PFSK-1 (cell line): ENCODE measurements at regions not wholly inside any gene's neighbourhood (a gene's known extent, or its start where the extent isn't known, plus 50 kb on each side); places are given as distances from the start of the nearest gene placed in this dataset.

ENCODE experiments used
- FOXP2 ChIP-seq: optimal IDR thresholded peaks from 2 replicates; pipeline ENCODE3; 2011; ENCODE audit warnings: borderline replicate concordance, control low read depth, inconsistent platforms; ENCODE audit not compliant: insufficient read depth; ENCODE audit errors: extremely low read length, extremely low read depth
- POLR2AphosphoS5 ChIP-seq: IDR thresholded peaks from 2 replicates; pipeline ENCODE4 v1.6.1; 2012; ENCODE audit warnings: low read depth, mild to moderate bottlenecking, control low read depth, low read length, moderate library complexity
- SIN3A ChIP-seq: IDR thresholded peaks from 2 replicates; pipeline ENCODE4 v1.6.1; 2012; ENCODE audit warnings: mild to moderate bottlenecking, low read length, moderate library complexity, borderline replicate concordance; ENCODE audit not compliant: insufficient read depth
- TAF1 ChIP-seq: IDR thresholded peaks from 2 replicates; pipeline ENCODE4 v1.6.1; 2012; ENCODE audit warnings: low read length, control low read depth, borderline replicate concordance; ENCODE audit not compliant: insufficient read depth
- TF ChIP-seq, protein P1 (sequence below), 2 experiments: IDR thresholded peaks; 2 replicates each; pipeline versions ENCODE4 v1.6.1 to v1.8.0; 2011 to 2012; ENCODE audit warnings: low read depth in 2 of 2, low read length in 2 of 2, control low read depth in 1 of 2, inconsistent platforms in 1 of 2, mild to moderate bottlenecking in 1 of 2, moderate library complexity in 1 of 2; ENCODE audit not compliant: insufficient read depth in 1 of 2

DNA sequence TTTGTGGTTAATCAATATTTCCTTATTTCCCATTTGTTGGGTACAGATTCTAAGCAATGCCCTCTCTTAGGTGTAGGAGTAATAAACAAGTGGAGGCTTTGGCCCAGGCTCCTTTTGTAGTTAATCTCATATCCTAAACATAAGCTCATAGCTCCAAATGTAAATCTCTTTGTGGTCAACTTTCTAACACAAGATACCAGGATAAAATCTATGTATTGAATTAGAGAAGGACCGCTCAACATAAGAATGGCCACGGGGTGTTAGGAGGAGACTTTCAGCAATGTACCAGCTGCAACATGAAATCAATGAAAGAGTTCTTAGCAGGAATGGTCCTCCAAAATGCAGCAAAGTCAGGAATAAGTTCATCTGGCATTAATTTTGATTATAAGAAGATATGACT, 334.5 kb upstream of the ITGA1 start:
- no peak for TF ChIP-seq FOXP2
- no peak for TF ChIP-seq SIN3A
- TF ChIP-seq POLR2AphosphoS5: no peak
- TF ChIP-seq, protein P1, sequence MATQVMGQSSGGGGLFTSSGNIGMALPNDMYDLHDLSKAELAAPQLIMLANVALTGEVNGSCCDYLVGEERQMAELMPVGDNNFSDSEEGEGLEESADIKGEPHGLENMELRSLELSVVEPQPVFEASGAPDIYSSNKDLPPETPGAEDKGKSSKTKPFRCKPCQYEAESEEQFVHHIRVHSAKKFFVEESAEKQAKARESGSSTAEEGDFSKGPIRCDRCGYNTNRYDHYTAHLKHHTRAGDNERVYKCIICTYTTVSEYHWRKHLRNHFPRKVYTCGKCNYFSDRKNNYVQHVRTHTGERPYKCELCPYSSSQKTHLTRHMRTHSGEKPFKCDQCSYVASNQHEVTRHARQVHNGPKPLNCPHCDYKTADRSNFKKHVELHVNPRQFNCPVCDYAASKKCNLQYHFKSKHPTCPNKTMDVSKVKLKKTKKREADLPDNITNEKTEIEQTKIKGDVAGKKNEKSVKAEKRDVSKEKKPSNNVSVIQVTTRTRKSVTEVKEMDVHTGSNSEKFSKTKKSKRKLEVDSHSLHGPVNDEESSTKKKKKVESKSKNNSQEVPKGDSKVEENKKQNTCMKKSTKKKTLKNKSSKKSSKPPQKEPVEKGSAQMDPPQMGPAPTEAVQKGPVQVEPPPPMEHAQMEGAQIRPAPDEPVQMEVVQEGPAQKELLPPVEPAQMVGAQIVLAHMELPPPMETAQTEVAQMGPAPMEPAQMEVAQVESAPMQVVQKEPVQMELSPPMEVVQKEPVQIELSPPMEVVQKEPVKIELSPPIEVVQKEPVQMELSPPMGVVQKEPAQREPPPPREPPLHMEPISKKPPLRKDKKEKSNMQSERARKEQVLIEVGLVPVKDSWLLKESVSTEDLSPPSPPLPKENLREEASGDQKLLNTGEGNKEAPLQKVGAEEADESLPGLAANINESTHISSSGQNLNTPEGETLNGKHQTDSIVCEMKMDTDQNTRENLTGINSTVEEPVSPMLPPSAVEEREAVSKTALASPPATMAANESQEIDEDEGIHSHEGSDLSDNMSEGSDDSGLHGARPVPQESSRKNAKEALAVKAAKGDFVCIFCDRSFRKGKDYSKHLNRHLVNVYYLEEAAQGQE (IDR thresholded peaks at IDR 0.05; ENCODE audit: insufficient read depth in 1 of 2, low read depth in 2 of 2, low read length in 2 of 2): no peak
- TF ChIP-seq TAF1: no peak
